Keratinocyte (primary cell): ENCODE measurements at regions not wholly inside any gene's neighbourhood (a gene's known extent, or its start where the extent isn't known, plus 50 kb on each side); places are given as distances from the start of the nearest gene placed in this dataset.

Experiments used
- DNase-seq: peaks from one replicate; pipeline ENCODE4 v3.0.0-alpha.2; 2011; ENCODE audit warnings: low read depth, missing footprints, low spot score
- FAIRE-seq: peaks from 2 replicates; lab custom pipeline; 2011; peaks lifted over from hg19 to GRCh38; lab: Jason Lieb, UNC
- H2AFZ ChIP-seq: 2 replicates; pipeline ENCODE4 v1.6.0; 2012; ENCODE audit warnings: low read length, control low read depth, inconsistent platforms; ENCODE audit not compliant: control insufficient read depth
- H3K27ac ChIP-seq: 2 replicates; pipeline ENCODE4 v1.5.1; 2011; ENCODE audit warnings: low read length; ENCODE audit not compliant: control insufficient read depth, insufficient read depth
- H3K27me3 ChIP-seq: 3 replicates; pipeline ENCODE4 v1.6.0; 2011; ENCODE audit warnings: low read length; ENCODE audit not compliant: control insufficient read depth, insufficient read depth; ENCODE audit errors: extremely low read depth
- H3K36me3 ChIP-seq, 2 experiments: 2 replicates in 1 of 2; 3 replicates in 1 of 2; pipeline ENCODE4 v1.5.1; 2011; ENCODE audit warnings: low read length in 2 of 2, mild to moderate bottlenecking in 1 of 2; ENCODE audit not compliant: control insufficient read depth in 2 of 2, insufficient read depth in 2 of 2; ENCODE audit errors: extremely low read depth in 1 of 2
- H3K4me1 ChIP-seq: 3 replicates; pipeline ENCODE4 v1.5.1; 2011; ENCODE audit warnings: low read length; ENCODE audit not compliant: control insufficient read depth, insufficient read depth; ENCODE audit errors: extremely low read depth
- H3K4me2 ChIP-seq: 3 replicates; pipeline ENCODE4 v1.6.0; 2011; ENCODE audit warnings: low read depth, low read length; ENCODE audit not compliant: control insufficient read depth, insufficient read depth; ENCODE audit errors: extremely low read depth
- H3K4me3 ChIP-seq, 3 experiments: fragments of 200-600 bp in 1 of 3; sonication (generic) in 1 of 3; 2 replicates in 2 of 3; 3 replicates in 1 of 3; pipeline ENCODE4 v1.5.1; 2011 to 2016; ENCODE audit warnings: low read length in 3 of 3, mild to moderate bottlenecking in 3 of 3, control low read depth in 2 of 3, inconsistent platforms in 1 of 3, low read depth in 1 of 3, mixed read lengths in 1 of 3, mixed run types in 1 of 3, moderate library complexity in 1 of 3; ENCODE audit not compliant: control insufficient read depth in 2 of 3, insufficient read depth in 2 of 3; ENCODE audit errors: extremely low read depth in 1 of 3
- H3K79me2 ChIP-seq: 2 replicates; pipeline ENCODE4 v1.6.0; 2012; ENCODE audit warnings: low read length; ENCODE audit not compliant: control insufficient read depth, insufficient read depth
- H3K9ac ChIP-seq: 3 replicates; pipeline ENCODE4 v1.6.0; 2011; ENCODE audit warnings: low read length; ENCODE audit not compliant: control insufficient read depth, insufficient read depth; ENCODE audit errors: extremely low read depth
- H3K9me1 ChIP-seq: 3 replicates; pipeline ENCODE4 v1.6.0; 2011; ENCODE audit warnings: low read length; ENCODE audit not compliant: control insufficient read depth, insufficient read depth; ENCODE audit errors: extremely low read depth
- H3K9me3 ChIP-seq: 2 replicates; pipeline ENCODE4 v1.5.1; 2012; ENCODE audit warnings: low read depth, low read length; ENCODE audit not compliant: control insufficient read depth
- H4K20me1 ChIP-seq: 3 replicates; pipeline ENCODE4 v1.6.0; 2011; ENCODE audit warnings: low read length; ENCODE audit not compliant: control insufficient read depth, insufficient read depth; ENCODE audit errors: extremely low read depth
- CTCF ChIP-seq, 3 experiments: IDR thresholded peaks in 1 of 3; conservative IDR thresholded peaks in 1 of 3; optimal IDR thresholded peaks in 1 of 3; 2 replicates in 2 of 3; 3 replicates in 1 of 3; pipeline versions ENCODE3 to v1.5.1; 2011; ENCODE audit warnings: low read length in 3 of 3, mild to moderate bottlenecking in 3 of 3, moderate library complexity in 2 of 3, control low read depth in 1 of 3, inconsistent platforms in 1 of 3; ENCODE audit not compliant: insufficient read depth in 2 of 3; ENCODE audit errors: extremely low read depth in 1 of 3
- EZH2 ChIP-seq: IDR thresholded peaks from one replicate; pipeline ENCODE4 v1.6.1; 2012; ENCODE audit warnings: inconsistent platforms, mild to moderate bottlenecking, low read length, moderate library complexity
- dilution Hi-C: fragments of 300-500 bp; cut with MboI; formaldehyde crosslinking; loops from one replicate; pipeline ENCODE4 v1.7.0; 2020; ENCODE audit warnings: low sequenced_read_pairs; ENCODE audit not compliant: extremely low pct_ligation_motif_present

GRCh38 chr19:28868836-28869235 lies 344.1 kb downstream of the UQCRFS1 start:
- Histone ChIP-seq H3K4me3 (no peak overlapping the region), H3K9me3 (peaks cover 6% of the 10 kb centered on the region), H3K9me1 (no peaks in the 10 kb centered on the region), H4K20me1 (no peaks in the 10 kb centered on the region), H3K79me2 (no peaks in the 10 kb centered on the region), H3K36me3 (no peaks in the 10 kb centered on the region), H3K9ac (no peak overlapping the region), H3K27ac (no peak overlapping the region), H3K4me2 (no peak overlapping the region), H3K4me1 (no peaks in the 10 kb centered on the region), H3K27me3 (no peaks in the 10 kb centered on the region), H2AFZ (no peak overlapping the region)
- dilution Hi-C loops, result no loop called here
- TF ChIP-seq EZH2 (no peak), CTCF (optimal IDR thresholded peaks at IDR 0.05 in 1 of 3, IDR thresholded peaks at IDR 0.05 in 1 of 3, conservative IDR thresholded peaks at IDR 0.05 in 1 of 3; ENCODE audit: extremely low read depth in 1 of 3, insufficient read depth in 2 of 3, low read length in 3 of 3) (no peak)
- FAIRE-seq (no peak), DNase-seq (no peak)

DNA sequence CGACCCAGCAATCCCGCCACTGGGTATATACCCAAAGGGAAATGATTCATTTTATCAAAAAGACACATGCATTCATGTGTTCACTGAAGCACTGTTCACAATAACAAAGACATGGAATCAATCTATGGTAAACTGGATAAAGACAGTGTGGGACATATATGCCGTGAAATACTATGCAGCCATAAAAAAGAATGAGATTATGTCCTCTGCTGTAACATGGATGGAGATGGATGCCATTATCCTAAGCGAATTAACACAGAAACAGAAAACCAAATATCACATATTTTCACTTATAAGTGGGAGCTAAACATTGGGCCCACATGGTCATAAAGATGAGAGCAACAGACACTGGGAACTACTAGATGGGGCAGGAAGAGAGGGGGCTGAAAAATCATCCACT lies 345.0 kb downstream of the UQCRFS1 start:
- H3K36me3 ChIP-seq, result no peaks in the 10 kb centered on the region
- H3K4me1 ChIP-seq, result no peaks in the 10 kb centered on the region
- H3K4me2 ChIP-seq, result no peak overlapping the region
- H3K9me1 ChIP-seq, result no peaks in the 10 kb centered on the region
- H3K27me3 ChIP-seq, result no peaks in the 10 kb centered on the region
- H3K9ac ChIP-seq, result no peak overlapping the region
- DNase-seq (no peak), FAIRE-seq (no peak)
- dilution Hi-C loops, result no loop called here
- H3K9me3 ChIP-seq, result peaks cover 8% of the 10 kb centered on the region
- no peak overlapping the region for H3K27ac ChIP-seq
- H4K20me1 ChIP-seq, result no peaks in the 10 kb centered on the region
- TF ChIP-seq CTCF (optimal IDR thresholded peaks at IDR 0.05 in 1 of 3, IDR thresholded peaks at IDR 0.05 in 1 of 3, conservative IDR thresholded peaks at IDR 0.05 in 1 of 3; ENCODE audit: extremely low read depth in 1 of 3, insufficient read depth in 2 of 3, low read length in 3 of 3) (no peak), EZH2 (no peak)
- no peak overlapping the region for H2AFZ ChIP-seq
- H3K79me2 ChIP-seq, result no peaks in the 10 kb centered on the region
- H3K4me3 ChIP-seq, result no peak overlapping the region
